ENCODE measurements at regions not wholly inside any gene's neighbourhood (a gene's known extent, or its start where the extent isn't known, plus 50 kb on each side); places are given as distances from the start of the nearest gene placed in this dataset.
"Not testable (repeated sequence)": the region's sequence is repeated elsewhere in the genome, so short reads cannot be mapped to it uniquely, and the experiment has no call there.

DNA sequence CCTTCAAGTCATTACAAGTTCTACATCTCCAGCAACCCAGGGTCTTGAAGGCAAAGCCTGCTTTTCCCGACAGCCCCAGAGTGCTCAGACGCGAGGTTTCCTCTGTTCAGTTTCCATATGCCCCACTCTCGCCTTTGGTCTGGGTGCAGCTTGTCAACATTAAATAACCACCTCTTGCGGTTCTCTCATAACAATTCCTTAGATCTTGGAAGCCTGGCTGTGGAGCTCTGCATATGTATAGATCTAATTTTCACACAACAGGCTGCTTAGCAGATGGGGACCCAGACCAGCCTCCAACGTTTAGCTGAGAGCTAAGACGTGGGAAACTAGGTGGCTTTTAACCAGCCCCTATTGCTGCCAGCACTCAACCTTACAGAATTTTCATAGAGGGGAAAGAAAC, 295.5 kb downstream of the RPLP1 start:
- no peak for DNase-seq

GRCh38 chr15:69748576-69749185, 296.1 kb downstream of the RPLP1 start:
- DNase-seq = no peak

GRCh38 chr15:69749274-69749673, 296.7 kb downstream of the RPLP1 start:
- no peak for DNase-seq

- no peak for DNase-seq
These were observed 297.2 kb downstream of the RPLP1 start for GRCh38 chr15:69749797-69750196.

DNA sequence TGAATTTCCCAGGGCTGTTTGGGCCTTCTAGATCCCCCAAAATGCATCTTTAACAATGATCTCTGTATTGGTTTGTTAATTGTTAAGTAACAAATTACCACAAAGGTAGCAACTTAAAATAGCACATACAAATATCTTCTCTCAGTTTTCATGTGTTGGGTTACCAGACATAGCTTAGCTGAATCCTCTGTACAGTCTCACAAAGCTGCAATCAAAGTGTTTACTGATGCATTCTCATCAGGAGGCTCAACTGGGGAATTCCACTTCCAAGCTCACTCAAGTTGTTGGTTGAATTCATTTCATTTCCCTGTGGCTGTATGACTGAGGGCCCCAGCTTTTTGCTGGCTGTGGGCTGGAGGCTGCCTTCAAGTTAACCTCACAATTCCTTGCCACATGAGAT, 297.6 kb downstream of the RPLP1 start:
- DNase-seq = no peak

DNA sequence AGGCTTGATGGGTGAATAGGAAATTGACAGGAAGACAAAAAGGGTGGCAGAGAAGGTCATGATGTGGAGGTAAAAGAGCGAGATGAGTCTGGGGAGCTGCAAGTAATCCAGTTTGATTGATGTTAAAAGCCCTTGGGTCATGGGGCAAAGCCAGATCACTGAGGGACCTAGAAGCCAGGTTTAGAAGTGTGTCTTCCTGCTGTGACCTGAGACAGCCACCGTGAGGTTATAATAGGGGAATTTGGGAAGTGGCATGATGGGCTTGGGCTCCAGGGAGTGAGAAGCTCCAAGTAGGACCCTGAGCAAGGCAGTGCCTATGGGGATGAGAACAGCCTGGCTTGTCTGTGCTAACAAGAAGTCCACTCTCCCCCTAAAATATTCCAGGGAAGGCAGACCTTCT, 298.5 kb downstream of the RPLP1 start:
- no peak for DNase-seq

DNA sequence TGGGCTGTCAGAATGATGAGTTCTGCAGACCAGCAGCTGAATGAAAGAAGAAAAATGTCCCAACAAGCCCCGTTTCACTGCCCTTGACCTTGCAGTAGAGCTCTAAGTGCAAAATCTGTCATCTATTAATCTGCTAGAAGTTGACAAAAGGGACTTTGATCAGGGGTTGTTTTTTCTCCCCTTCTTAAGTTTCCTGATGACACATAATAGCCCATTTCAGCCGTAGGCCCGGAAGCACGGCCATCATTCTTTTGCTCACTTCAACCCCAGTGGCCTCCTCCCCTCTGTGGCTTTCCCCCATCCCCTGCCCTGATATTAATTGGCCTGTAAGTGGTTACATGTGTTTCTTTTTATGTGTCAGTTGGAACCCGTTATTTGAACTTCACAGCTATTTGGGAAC, 298.9 kb downstream of the RPLP1 start:
- no peak for DNase-seq

- no peak for DNase-seq
These were observed 301.2 kb downstream of the RPLP1 start for GRCh38 chr15:69753867-69754266.

GRCh38 chr15:69754313-69754712, 301.7 kb downstream of the RPLP1 start:
- DNase-seq = no peak

- DNase-seq = no peak
These were observed 303.1 kb downstream of the RPLP1 start for GRCh38 chr15:69755551-69756310.

GRCh38 chr15:69756440-69756839, 303.8 kb downstream of the RPLP1 start:
- no peak for DNase-seq

GRCh38 chr15:69757186-69757585, 304.6 kb downstream of the RPLP1 start:
- DNase-seq = no peak

- no peak for DNase-seq
These were observed 305.7 kb downstream of the RPLP1 start for GRCh38 chr15:69758291-69758771.

DNA sequence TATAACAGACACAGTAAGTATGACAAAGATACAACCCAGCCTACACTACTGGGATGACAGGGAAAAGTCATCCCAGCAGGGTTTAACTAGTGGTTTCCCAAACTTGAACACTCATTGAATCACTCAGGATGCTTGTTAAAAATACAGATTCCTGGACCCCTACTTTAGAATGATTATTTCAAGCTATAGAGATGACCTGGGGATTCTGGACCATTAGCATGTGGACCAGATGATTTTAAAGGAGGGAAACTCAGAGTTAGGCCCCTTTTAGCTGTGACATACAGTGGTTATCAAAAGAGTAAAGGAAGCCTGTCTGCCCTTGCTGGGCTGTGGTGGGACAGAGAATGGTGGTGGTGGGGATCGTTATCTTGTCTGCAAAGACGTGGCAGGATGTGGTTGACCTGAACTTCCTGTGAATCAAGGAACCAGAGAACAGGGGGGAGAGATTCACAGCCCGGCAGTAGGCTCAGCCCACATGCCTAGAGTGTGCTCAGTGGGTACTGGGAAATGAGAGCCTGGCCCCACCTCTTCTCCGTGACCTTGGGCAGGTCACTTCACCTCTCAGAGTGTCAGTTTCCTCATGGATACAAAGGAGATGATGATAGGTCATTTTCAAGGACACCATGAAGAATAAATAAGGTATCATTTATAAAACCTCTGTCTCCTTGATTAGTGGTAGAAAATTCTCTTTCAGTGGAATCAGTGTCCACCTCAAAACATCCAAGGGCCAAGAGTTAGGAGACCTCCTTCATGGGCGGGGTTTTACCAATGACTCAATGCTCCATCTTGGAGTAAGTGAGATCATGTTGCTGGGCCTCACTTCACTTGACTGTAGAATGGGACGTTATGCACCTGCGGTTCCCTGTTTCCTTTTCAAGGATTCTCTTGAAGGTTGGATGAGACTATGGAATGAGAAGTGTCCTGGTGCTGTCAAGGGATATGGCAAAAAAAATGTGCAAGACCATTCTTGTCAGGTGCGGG, 306.5 kb downstream of the RPLP1 start:
- DNase-seq = no peak

GRCh38 chr15:69760258-69760845, 307.7 kb downstream of the RPLP1 start:
- DNase-seq = no peak

DNA sequence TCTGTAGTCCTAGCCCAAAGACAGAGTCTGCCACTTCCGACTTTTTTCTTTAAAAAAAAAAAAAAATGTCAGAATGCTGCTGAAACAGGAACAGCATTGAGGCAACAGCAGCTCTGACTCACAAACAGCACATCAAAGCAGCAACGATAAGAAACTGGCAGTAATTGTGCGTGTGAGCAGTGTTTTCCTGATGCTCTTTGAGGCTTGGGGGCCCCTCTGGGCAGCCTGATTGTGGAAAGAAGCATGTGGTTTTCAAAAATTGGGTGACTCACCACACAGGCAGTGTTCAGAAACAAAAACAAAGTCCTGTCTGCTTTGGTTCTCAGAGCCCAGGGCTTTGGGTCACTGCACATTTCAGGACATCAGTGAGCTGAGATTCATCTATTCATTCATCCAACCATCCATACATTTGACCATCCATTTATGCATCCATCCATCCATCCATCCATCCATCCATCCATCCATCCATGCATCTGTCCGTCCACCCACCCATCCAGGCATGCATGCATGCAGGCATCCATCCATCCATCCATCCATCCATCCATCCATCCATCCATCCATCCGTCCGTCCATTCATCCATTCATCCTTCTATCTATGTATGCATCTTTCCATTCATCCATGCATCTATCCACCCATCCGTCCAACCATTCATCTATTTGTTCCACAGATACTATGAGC, 308.4 kb downstream of the RPLP1 start:
- DNase-seq = no peak

DNA sequence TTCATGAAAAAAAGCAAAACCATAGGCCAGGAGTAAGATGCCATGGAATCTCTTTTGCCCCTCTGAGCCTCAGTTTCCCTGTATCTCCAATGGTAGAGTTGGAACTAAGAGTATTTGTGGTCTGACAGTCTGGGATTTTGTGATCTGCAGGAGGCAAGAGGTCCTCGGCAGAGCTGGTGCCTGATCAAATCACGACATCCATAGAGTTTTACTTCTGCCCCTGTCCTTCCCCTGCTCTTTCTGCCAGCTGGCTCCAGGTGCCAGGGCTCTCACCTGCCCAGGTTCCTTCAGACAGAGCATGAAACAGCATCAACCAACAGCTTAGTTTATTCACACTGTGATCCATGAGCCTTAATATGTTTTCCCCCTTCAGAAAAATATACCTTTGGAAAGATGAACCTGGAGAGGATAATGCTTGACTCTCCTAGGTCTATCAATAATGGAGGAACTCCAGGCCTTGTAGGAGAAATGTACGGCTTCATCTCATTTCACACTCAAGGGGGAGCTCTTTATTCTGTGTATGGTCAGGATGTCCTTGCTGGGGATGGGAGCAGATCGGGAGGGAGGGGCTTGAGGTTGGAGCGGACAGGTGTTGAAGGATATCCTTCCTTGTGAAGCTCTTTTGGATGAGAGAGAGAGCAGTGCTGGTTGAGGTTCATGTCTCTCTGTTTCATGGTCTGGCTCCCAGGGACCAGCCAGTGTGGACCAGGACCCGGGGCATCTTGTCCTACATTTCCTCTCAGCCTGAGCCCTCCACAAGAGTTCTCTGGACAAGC, 309.9 kb downstream of the RPLP1 start:
- DNase-seq = no peak

GRCh38 chr15:69763831-69764230, 311.2 kb downstream of the RPLP1 start:
- DNase-seq = no peak

DNA sequence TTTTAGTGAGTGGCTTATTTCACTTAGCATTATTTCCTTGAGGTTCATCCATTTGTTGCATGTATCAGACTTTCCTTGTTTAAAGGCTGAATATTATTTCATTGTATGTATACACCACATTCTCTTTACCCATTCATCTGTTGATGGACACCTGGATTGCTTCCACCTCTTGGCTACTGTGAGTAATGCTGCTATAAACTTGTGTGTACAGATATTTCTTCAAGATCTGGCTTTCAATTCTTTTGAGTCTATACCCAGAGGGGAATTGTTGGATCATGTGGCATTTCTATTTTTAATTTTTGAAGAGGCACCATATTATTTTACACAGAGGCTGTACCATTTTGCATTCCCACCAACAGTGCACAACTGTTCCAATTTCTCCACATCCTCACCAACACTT, 313.5 kb downstream of the RPLP1 start:
- no peak for DNase-seq

- DNase-seq = no peak
These were observed 314.6 kb downstream of the RPLP1 start for GRCh38 chr15:69767191-69767590.

- not testable (repeated sequence) for DNase-seq
These were observed 316.7 kb downstream of the RPLP1 start for GRCh38 chr15:69769336-69769735.

DNA sequence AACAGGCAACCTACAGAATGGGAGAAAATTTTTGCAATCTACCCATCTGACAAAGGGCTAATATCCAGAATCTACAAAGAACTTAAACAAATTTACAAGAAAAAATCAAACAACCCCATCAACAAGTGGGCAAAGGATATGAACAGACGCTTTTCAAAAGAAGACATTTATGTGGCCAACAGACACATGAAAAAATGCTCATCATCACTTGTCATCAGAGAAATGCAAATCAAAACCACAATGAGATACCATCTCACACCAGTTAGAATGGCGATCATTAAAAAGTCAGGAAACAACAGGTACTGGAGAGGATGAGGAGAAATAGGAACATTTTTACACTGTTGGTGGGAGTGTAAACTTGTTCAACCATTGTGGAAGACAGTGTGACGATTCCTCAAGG, 321.6 kb downstream of the RPLP1 start:
- DNase-seq = not testable (repeated sequence)

All from DMS79 treated with DMSO at 0.1 percent for 48 hours (cell line).